ENCODE measurements at regions not wholly inside any gene's neighbourhood (a gene's known extent, or its start where the extent isn't known, plus 50 kb on each side); places are given as distances from the start of the nearest gene placed in this dataset.

DNA sequence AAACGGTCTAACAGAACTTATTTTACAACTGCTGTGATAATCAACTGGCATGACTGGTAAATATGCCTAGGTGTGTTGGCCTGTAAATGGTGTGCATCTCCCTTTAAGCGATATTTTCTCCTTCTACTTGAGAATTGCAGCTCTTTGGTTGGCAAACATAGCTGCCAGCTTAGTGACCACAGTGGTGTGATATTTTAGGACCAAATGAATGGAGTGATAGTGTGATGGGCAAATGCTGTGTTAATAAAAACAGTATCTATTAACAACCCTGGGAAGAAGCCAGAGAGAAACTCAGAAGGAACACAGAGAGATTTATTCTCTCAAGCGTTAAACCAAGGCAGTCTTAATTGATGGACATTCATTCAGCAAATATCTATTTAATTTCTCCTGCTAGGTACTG, 278.4 kb downstream of the AACS start:
- TF ChIP-seq, protein P1, sequence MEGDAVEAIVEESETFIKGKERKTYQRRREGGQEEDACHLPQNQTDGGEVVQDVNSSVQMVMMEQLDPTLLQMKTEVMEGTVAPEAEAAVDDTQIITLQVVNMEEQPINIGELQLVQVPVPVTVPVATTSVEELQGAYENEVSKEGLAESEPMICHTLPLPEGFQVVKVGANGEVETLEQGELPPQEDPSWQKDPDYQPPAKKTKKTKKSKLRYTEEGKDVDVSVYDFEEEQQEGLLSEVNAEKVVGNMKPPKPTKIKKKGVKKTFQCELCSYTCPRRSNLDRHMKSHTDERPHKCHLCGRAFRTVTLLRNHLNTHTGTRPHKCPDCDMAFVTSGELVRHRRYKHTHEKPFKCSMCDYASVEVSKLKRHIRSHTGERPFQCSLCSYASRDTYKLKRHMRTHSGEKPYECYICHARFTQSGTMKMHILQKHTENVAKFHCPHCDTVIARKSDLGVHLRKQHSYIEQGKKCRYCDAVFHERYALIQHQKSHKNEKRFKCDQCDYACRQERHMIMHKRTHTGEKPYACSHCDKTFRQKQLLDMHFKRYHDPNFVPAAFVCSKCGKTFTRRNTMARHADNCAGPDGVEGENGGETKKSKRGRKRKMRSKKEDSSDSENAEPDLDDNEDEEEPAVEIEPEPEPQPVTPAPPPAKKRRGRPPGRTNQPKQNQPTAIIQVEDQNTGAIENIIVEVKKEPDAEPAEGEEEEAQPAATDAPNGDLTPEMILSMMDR (IDR thresholded peaks at IDR 0.05) = no peak
- TF ChIP-seq ZFX (IDR thresholded peaks at IDR 0.05; ENCODE audit: borderline replicate concordance) = no peak
